NCI-H82 treated with DMSO at 0.1 percent for 48 hours (cell line): ENCODE measurements at regions not wholly inside any gene's neighbourhood (a gene's known extent, or its start where the extent isn't known, plus 50 kb on each side); places are given as distances from the start of the nearest gene placed in this dataset.
"Not testable (repeated sequence)": the region's sequence is repeated elsewhere in the genome, so short reads cannot be mapped to it uniquely, and the experiment has no call there.

ENCODE experiments used
- DNase-seq: peaks from one replicate; lab custom pipeline; 2025; ENCODE audit not compliant: unreplicated experiment; lab: John Stamatoyannopoulos, UW

DNA sequence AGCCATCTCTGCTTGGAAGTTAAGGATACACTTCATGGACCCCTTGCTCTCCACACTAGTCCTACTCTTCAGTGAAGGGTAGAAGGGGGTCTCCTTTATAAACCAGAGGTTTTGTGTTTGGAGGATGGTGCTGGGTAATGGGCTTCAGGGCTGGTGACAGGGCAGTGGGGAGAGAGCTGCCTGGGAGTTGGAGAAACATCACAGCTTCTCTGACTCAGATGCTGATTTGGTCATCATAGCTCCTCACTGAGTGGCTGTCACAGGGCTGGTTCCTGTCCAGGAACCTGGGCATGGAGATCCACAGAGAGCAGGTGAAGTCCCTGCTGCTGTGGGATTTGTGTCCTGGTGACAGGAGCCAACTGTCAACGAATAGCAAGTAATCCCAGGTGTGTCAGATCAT, 333.9 kb upstream of the ATP10A start:
- DNase-seq = no peak

DNA sequence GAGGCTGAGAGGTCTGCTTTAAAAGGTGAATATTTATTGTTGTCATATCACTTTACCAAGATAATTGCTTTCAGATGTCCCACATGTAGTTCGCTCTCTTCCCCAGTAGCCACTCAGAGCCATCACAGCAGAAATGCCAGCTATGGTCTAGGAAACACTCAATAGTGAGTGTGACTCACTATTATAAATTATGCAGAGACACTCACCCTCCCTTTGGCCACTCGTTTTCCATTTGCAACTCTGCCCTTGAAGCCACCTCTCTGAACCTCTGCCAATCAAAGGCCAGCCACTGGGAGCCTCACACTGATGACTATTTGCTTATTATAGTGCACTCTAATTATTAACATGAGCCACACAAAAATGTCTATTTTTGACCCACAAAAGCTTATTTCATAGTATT, 328.1 kb upstream of the ATP10A start:
- DNase-seq = no peak

GRCh38 chr15:26186138-26186537, 323.0 kb upstream of the ATP10A start:
- DNase-seq = not testable (repeated sequence)

GRCh38 chr15:26182441-26182840, 319.3 kb upstream of the ATP10A start:
- no peak for DNase-seq

DNA sequence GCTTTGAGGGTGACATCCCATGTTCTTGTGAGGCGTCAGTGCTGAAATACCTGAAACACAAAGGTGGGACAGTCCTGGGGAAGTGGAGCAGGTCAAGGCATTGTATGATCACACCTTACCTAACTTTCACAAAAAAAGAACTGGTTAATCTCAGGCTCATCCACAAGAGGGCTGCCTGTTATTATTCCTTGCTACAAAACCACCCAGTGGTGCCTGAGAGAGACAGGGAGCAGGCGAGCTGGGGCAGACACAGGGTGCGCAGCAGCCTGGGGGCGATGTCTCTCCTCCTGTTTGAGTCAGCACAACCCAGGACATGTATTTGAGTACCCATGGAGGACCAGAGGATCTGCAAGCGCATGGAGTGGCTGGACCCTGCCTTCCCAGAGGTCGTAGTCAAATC, 316.8 kb upstream of the ATP10A start:
- peak; percentile 6 for DNase-seq

GRCh38 chr15:26178640-26179220, 315.6 kb upstream of the ATP10A start:
- DNase-seq = no peak

DNA sequence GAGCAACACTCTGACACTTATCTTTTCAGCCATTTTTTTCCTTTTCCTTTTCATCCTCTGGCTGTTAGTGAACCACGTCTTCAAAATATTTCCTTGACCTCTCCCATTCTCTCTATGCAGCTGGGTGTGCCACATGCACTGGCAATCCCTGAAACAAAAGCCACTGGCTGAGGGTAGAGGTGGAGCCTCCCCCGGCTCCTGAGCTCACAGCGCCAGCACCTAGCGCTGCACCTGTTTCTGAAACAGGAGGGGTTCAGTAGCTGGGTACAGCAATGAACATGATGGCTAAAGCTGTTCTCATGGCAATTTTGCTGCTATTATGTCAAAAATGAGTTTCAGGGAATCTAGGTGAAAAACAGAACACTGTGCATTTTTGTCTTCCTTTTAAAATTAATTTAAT, 314.7 kb upstream of the ATP10A start:
- DNase-seq = no peak

DNA sequence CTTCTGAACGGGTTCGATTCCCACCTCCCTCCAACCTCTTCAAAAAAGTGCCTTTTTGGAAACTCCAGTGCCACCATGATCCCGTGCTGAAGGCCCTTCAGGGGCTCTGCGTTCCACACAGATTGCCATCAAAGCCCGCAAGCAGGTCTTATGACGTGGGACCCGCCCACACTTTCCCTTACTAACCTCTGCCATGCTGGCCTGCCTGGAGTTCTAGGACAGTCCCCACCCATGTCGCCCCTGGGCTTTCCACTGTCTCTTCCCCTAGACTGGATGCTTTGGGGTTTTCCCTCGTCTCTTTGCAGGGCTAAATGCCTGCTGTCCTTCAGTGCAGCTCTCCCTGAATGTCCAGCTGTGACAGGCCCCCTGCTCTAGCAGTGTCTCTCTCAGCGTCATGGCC, 313.7 kb upstream of the ATP10A start:
- no peak for DNase-seq

DNA sequence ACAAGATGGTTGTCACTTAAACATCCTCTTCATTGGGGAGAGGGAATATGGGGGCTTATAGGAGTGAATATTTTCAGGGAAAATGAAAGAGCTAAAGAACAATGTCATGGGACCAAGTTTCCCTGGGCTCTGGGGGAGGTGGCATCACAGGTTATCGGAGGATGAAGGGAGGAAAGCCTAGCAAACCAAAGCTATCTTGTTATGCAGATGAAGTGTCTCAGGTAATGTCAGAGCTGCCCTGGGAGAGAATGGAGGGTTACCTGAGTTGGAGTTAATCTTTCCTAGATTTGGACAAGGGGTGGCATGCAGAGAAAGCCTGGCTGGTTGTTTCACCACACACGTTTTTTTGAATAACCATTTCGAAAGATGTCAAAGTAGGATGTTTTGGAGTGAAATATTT, 308.1 kb upstream of the ATP10A start:
- DNase-seq = no peak

DNA sequence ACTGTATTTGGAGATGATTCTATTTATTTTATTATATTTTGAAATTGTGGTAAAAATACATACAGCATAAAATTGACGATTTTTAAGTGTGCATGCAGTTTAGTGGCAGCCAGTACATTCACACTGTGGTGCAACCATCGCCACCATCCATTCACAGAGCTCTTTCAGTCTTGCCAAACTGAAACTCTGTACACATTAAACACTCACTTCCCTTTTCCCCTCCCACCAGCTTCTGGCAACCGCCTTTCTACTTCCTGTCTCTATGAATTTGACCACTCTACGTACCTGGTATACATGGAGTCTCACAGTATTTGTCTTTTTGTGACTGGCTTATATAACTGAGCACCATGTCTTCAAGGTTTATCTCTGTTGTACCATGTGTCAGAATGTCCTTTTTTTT, 303.3 kb upstream of the ATP10A start:
- no peak for DNase-seq

DNA sequence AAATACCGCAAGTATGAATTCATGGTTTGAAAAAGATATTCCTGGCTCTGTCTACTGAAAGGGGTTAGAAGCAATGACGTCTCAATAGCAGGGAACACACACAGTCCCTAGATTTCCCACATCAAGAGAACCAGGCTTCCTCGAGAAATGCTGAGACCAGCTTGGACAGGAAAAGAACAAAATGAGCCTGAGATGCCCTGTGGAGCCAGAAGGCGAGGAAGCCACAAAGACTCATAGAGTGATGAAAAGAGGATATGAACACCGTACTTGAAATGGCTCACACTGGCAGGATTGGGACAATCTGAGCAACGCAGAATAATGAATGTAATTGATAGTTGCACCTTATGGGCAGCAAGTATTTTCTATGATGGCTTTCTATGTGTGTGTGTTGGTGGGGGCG, 302.4 kb upstream of the ATP10A start:
- no peak for DNase-seq

DNA sequence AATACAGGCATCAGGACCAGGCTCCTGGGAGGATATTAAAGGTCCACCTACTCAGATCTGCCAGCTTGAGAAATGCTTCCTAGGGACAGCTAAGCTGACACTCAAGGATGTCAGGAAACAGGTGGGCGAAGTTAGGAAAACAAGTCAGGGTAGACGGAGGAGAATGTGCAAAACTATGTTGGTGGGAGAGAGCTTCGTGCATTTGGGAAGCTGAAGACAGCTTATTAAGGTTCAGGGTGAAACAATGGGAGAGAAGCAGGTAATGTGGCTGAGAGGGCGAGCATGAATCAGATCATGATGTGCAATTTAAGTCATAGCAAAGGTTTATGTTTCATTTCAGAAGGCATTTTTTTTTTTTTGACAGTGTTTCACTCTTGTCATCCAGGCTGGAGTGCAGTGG, 297.2 kb upstream of the ATP10A start:
- no peak for DNase-seq

- no peak for DNase-seq
Observed at GRCh38 chr15:26158176-26158575, 295.0 kb upstream of the ATP10A start.

DNA sequence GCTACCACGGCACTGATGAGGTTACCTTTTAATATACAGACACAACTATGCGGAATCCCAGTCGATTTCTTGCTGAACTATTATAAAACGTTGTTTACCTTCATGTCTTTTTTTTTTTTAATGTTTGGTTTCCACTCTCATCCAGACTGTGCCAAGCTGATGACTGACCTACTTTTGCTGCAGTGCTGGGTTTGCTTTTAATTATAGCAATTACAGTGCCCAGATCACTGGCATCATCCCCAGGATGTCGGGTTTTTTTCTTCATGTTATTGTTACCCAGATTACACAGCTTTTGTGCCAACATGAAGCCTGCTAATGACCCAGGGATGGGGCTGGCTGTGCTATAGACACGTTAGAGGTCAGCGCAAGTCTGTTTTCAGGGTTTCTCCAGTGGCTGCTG, 294.0 kb upstream of the ATP10A start:
- DNase-seq = no peak

GRCh38 chr15:26156051-26156450, 292.9 kb upstream of the ATP10A start:
- no peak for DNase-seq

- DNase-seq = no peak
Observed at GRCh38 chr15:26148156-26148860, 285.2 kb upstream of the ATP10A start.

DNA sequence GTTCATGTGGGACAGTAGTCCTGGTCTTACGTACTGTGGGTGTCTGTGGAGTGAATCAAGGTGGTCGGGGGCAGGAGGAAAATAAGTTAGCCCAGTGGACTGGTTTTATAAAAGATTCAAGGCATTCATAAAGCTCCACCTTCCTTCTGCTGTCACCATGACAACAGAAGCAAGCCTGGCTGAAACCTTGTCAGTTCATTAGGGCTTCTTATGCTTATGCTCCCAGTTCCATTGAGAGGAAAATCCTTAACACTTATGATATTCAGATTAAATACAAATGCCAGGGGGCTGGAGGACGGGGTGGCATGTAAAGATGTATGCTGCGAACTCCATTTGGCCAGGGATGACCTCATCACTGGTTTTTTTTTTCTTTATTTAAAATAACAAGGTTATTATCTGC, 283.1 kb upstream of the ATP10A start:
- no peak for DNase-seq

DNA sequence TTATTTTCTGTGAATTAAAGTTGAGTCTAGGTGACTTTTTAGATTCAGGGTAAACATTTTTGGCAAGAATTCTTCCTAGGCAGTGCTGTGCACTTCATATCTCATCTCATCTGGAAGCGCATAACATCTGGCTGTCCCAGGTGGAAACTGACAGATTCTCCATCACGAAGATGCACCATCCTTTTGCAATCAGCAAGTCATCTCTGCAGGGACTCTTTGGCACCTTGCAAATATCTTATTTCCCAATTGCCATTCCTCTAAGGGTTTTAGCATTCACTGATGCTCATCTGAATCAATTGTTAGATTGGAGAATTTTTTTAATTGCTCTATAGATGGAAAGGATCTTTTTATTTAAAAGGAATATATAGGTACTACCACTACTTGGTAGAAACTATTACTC, 282.7 kb upstream of the ATP10A start:
- no peak for DNase-seq

DNA sequence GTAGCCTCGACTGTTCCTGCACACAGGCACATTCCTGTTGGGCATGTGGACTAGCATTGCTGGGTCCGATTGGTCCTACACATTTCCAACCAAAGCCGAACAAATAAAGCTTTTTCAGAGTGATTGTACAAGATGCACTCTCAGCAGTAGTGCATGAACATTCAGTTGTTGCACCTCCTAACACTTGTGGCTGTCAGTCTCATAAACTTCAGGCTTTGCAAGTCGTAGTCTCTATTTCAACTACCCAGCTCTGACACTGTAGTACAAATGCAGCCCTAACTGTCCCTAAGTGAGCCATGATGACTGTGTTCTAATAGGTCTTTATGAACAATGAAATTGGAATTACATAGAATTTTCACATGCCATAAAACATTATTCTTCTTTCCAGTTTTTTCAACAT, 281.7 kb upstream of the ATP10A start:
- DNase-seq = no peak

GRCh38 chr15:26143221-26143620, 280.1 kb upstream of the ATP10A start:
- DNase-seq = no peak

GRCh38 chr15:26134812-26135211, 271.7 kb upstream of the ATP10A start:
- DNase-seq = no peak

DNA sequence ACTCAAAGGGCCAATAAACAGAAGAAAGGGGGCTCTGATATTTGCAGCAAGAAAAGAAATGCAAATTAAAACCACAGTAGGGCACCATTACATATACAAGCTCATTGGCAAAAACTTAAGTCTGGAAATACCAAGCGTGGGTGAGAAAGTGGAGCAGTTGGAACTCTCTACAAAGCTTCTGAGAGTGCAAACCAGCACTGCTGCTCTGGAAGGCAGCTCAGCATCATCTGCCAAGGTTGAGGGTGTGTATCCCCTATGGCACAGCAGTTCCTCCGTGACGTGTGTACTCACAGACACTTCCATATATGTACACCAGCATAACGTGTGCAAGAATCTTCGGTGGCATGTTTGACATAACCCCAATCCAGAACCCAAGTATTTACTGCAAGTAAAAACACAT, 271.0 kb upstream of the ATP10A start:
- no peak for DNase-seq

DNA sequence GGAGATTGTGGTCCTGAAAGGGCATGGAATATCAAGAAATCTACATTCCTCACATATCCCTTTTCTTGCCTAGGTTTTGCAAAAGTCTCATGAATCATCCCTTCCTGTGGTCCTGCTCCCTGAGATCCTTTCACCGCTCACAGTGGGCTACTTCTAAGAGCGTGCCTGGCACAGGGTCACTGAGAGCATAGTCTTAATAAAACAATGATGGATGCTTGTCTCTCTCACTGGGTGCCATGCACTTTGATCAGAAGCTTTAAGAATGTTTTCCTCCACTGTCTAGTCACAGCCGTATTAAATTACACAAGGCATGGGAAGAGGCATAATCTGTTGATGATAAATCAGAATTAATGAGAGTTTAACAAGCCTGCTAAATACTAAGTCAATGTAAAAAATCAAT, 269.7 kb upstream of the ATP10A start:
- DNase-seq = no peak
